ENCODE measurements at regions not wholly inside any gene's neighbourhood (a gene's known extent, or its start where the extent isn't known, plus 50 kb on each side); places are given as distances from the start of the nearest gene placed in this dataset.
"Not testable (repeated sequence)": the region's sequence is repeated elsewhere in the genome, so short reads cannot be mapped to it uniquely, and the experiment has no call there.

GRCh38 chrX:15013461-15013860, 140.2 kb downstream of the MOSPD2 start:
- no peak for TF ChIP-seq EZH2 (IDR thresholded peaks at IDR 0.05; ENCODE audit: low read length, missing control alignments)
- TF ChIP-seq, protein P1, sequence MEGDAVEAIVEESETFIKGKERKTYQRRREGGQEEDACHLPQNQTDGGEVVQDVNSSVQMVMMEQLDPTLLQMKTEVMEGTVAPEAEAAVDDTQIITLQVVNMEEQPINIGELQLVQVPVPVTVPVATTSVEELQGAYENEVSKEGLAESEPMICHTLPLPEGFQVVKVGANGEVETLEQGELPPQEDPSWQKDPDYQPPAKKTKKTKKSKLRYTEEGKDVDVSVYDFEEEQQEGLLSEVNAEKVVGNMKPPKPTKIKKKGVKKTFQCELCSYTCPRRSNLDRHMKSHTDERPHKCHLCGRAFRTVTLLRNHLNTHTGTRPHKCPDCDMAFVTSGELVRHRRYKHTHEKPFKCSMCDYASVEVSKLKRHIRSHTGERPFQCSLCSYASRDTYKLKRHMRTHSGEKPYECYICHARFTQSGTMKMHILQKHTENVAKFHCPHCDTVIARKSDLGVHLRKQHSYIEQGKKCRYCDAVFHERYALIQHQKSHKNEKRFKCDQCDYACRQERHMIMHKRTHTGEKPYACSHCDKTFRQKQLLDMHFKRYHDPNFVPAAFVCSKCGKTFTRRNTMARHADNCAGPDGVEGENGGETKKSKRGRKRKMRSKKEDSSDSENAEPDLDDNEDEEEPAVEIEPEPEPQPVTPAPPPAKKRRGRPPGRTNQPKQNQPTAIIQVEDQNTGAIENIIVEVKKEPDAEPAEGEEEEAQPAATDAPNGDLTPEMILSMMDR (conservative IDR thresholded peaks at IDR 0.05 in 1 of 2, IDR thresholded peaks at IDR 0.05 in 1 of 2; ENCODE audit: low read depth in 1 of 2, low read length in 2 of 2): no peak
- Histone ChIP-seq H3K36me3 (ENCODE audit: control insufficient read depth, insufficient read depth, low read length) (no peaks in the 10 kb centered on the region), H4K20me1 (ENCODE audit: control insufficient read depth, extremely low read depth, insufficient read depth, low read length) (no peaks in the 10 kb centered on the region), H3K27ac (ENCODE audit: insufficient read depth, low read length) (no peak overlapping the region), H2AFZ (ENCODE audit: low read length) (no peak overlapping the region), H3K4me2 (ENCODE audit: extremely low read depth, insufficient read depth, low read length) (no peak overlapping the region), H3K4me3 (replicated peaks in 1 of 4; ENCODE audit: control extremely low read depth in 1 of 4, insufficient read depth in 1 of 4, low read depth in 3 of 4, low read length in 4 of 4) (no peak overlapping the region), H3K9ac (ENCODE audit: insufficient read depth, low read length) (no peak overlapping the region), H3K9me3 (ENCODE audit: control insufficient read depth, insufficient read depth, low read depth, low read length) (no peaks in the 10 kb centered on the region), H3K79me2 (ENCODE audit: control insufficient read depth, insufficient read depth, low read length) (no peaks in the 10 kb centered on the region), H3K4me1 (ENCODE audit: control insufficient read depth, extremely low read depth, insufficient read depth, low read length) (no peaks in the 10 kb centered on the region), H3K27me3 (ENCODE audit: control insufficient read depth, insufficient read depth, low read length) (no peaks in the 10 kb centered on the region)
- DNase-seq (ENCODE audit: low read depth in 2 of 2): no peak

GRCh38 chrX:14997271-14997670, 124.0 kb downstream of the MOSPD2 start:
- Histone ChIP-seq H3K4me1 (ENCODE audit: control insufficient read depth, extremely low read depth, insufficient read depth, low read length) (no peaks in the 10 kb centered on the region), H4K20me1 (ENCODE audit: control insufficient read depth, extremely low read depth, insufficient read depth, low read length) (no peaks in the 10 kb centered on the region), H3K4me2 (ENCODE audit: extremely low read depth, insufficient read depth, low read length) (no peak overlapping the region), H3K27me3 (ENCODE audit: control insufficient read depth, insufficient read depth, low read length) (no peaks in the 10 kb centered on the region), H2AFZ (ENCODE audit: low read length) (no peak overlapping the region), H3K27ac (ENCODE audit: insufficient read depth, low read length) (no peak overlapping the region), H3K36me3 (ENCODE audit: control insufficient read depth, insufficient read depth, low read length) (no peaks in the 10 kb centered on the region), H3K9me3 (ENCODE audit: control insufficient read depth, insufficient read depth, low read depth, low read length) (no peaks in the 10 kb centered on the region), H3K79me2 (ENCODE audit: control insufficient read depth, insufficient read depth, low read length) (no peaks in the 10 kb centered on the region), H3K9ac (ENCODE audit: insufficient read depth, low read length) (no peak overlapping the region), H3K4me3 (replicated peaks in 1 of 4; ENCODE audit: control extremely low read depth in 1 of 4, insufficient read depth in 1 of 4, low read depth in 3 of 4, low read length in 4 of 4) (no peak overlapping the region)
- TF ChIP-seq, protein P1 (conservative IDR thresholded peaks at IDR 0.05 in 1 of 2, IDR thresholded peaks at IDR 0.05 in 1 of 2; ENCODE audit: low read depth in 1 of 2, low read length in 2 of 2): no peak
- TF ChIP-seq EZH2 (IDR thresholded peaks at IDR 0.05; ENCODE audit: low read length, missing control alignments): no peak
- no peak for DNase-seq (ENCODE audit: low read depth in 2 of 2)

GRCh38 chrX:14984425-14984824, 111.2 kb downstream of the MOSPD2 start:
- not testable (repeated sequence) for H3K36me3 ChIP-seq (ENCODE audit: control insufficient read depth, insufficient read depth, low read length); H3K4me2 ChIP-seq (ENCODE audit: extremely low read depth, insufficient read depth, low read length); H3K9me3 ChIP-seq (ENCODE audit: control insufficient read depth, insufficient read depth, low read depth, low read length); H4K20me1 ChIP-seq (ENCODE audit: control insufficient read depth, extremely low read depth, insufficient read depth, low read length); H3K27me3 ChIP-seq (ENCODE audit: control insufficient read depth, insufficient read depth, low read length); DNase-seq (ENCODE audit: low read depth in 2 of 2); H3K4me3 ChIP-seq (replicated peaks in 1 of 4; ENCODE audit: control extremely low read depth in 1 of 4, insufficient read depth in 1 of 4, low read depth in 3 of 4, low read length in 4 of 4); H3K27ac ChIP-seq (ENCODE audit: insufficient read depth, low read length); H2AFZ ChIP-seq (ENCODE audit: low read length); H3K79me2 ChIP-seq (ENCODE audit: control insufficient read depth, insufficient read depth, low read length); H3K9ac ChIP-seq (ENCODE audit: insufficient read depth, low read length); H3K4me1 ChIP-seq (ENCODE audit: control insufficient read depth, extremely low read depth, insufficient read depth, low read length)

All from fibroblast of lung (primary cell).